RWPE2 (cell line): ENCODE measurements at regions not wholly inside any gene's neighbourhood (a gene's known extent, or its start where the extent isn't known, plus 50 kb on each side); places are given as distances from the start of the nearest gene placed in this dataset.

Experiments used
- ATAC-seq: fragments of 200-7000 bp; cut with Tn5 transposase; 3 replicates; pipeline ENCODE4 v1.9.1; 2021; ENCODE audit warnings: low read depth
- DNase-seq: peaks from one replicate; pipeline ENCODE4 v3.0.0-alpha.2; 2020; ENCODE audit warnings: low spot score
- H3K27ac ChIP-seq: fragments of 450-650 bp; 2 replicates; pipeline ENCODE4 v1.5.1; 2017; ENCODE audit warnings: mild to moderate bottlenecking; ENCODE audit not compliant: poor library complexity, severe bottlenecking
- H3K27me3 ChIP-seq: fragments of 250-450 bp; sonication (Bioruptor Pico); 2 replicates; pipeline ENCODE4 v1.5.1; 2021; ENCODE audit warnings: mild to moderate bottlenecking, moderate library complexity; ENCODE audit not compliant: insufficient read depth, poor library complexity, severe bottlenecking
- H3K36me3 ChIP-seq: fragments of 250-450 bp; sonication (Bioruptor Pico); 2 replicates; pipeline ENCODE4 v1.5.1; 2020; ENCODE audit warnings: low read depth, mild to moderate bottlenecking, moderate library complexity
- H3K4me1 ChIP-seq: fragments of 250-450 bp; sonication (Bioruptor Pico); 2 replicates; pipeline ENCODE4 v1.5.1; 2021; ENCODE audit warnings: mild to moderate bottlenecking, moderate library complexity; ENCODE audit not compliant: insufficient read depth, poor library complexity, severe bottlenecking
- H3K4me3 ChIP-seq: fragments of 250-450 bp; sonication (Bioruptor Pico); 2 replicates; pipeline ENCODE4 v1.5.1; 2021; ENCODE audit warnings: mild to moderate bottlenecking, moderate library complexity; ENCODE audit not compliant: severe bottlenecking
- H3K9me3 ChIP-seq: fragments of 250-450 bp; sonication (Bioruptor Pico); 2 replicates; pipeline ENCODE4 v1.5.1; 2021; ENCODE audit warnings: mild to moderate bottlenecking, moderate library complexity; ENCODE audit not compliant: severe bottlenecking
- TF ChIP-seq, protein P1 (sequence below): fragments of 450-650 bp; IDR thresholded peaks from one replicate; pipeline ENCODE4 v1.5.1; 2017; ENCODE audit warnings: mild to moderate bottlenecking, moderate library complexity; ENCODE audit not compliant: poor library complexity, severe bottlenecking

GRCh38 chr1:70768216-70768615 lies 279.4 kb downstream of the PTGER3 start:
- Histone ChIP-seq H3K4me1 (no peaks in the 10 kb centered on the region), H3K27me3 (no peaks in the 10 kb centered on the region), H3K9me3 (no peaks in the 10 kb centered on the region), H3K27ac (no peak overlapping the region), H3K4me3 (no peak overlapping the region), H3K36me3 (no peaks in the 10 kb centered on the region)
- TF ChIP-seq, protein P1, sequence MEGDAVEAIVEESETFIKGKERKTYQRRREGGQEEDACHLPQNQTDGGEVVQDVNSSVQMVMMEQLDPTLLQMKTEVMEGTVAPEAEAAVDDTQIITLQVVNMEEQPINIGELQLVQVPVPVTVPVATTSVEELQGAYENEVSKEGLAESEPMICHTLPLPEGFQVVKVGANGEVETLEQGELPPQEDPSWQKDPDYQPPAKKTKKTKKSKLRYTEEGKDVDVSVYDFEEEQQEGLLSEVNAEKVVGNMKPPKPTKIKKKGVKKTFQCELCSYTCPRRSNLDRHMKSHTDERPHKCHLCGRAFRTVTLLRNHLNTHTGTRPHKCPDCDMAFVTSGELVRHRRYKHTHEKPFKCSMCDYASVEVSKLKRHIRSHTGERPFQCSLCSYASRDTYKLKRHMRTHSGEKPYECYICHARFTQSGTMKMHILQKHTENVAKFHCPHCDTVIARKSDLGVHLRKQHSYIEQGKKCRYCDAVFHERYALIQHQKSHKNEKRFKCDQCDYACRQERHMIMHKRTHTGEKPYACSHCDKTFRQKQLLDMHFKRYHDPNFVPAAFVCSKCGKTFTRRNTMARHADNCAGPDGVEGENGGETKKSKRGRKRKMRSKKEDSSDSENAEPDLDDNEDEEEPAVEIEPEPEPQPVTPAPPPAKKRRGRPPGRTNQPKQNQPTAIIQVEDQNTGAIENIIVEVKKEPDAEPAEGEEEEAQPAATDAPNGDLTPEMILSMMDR = no peak
- ATAC-seq (no peak), DNase-seq (no peak)

DNA sequence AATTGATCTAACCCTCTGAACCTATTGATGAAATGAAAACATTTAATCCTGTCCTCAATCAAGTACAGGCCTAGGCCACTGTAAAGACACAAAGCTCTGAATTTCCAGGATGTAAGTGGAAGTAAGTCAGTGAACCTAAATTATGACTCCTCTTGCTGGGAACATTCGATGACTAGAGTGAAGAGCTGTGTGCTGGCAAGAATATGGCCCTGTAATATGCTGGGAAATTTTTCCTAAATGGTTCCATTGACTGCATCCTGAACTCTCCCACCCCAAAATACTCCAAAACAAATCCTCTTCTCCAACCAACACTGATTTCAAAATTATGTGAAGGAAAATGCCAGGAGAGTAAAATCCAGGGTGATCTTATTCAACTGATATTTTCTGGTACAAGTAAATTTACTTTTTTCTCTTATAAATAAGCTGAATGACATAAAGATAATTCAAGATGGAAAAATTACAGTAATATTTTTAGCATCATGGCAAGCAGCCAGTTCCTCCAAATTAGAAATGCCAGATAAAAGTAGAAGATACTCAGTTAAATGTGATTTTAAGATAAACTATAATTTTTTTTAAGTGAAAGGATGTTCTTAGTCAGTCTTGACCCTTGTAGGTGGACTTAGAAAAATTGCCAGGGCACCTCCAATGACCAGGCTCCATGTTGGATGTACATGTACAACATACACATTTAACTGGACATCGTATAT lies 269.4 kb downstream of the PTGER3 start:
- Histone ChIP-seq H3K4me1 (no peaks in the 10 kb centered on the region), H3K27ac (no peak overlapping the region), H3K9me3 (no peaks in the 10 kb centered on the region), H3K27me3 (no peaks in the 10 kb centered on the region), H3K4me3 (no peak overlapping the region), H3K36me3 (no peaks in the 10 kb centered on the region)
- DNase-seq (no peak), ATAC-seq (no peak)
- TF ChIP-seq, protein P1 = no peak

- TF ChIP-seq, protein P1 = no peak
- ATAC-seq = no peak
- no peak for DNase-seq
- Histone ChIP-seq H3K27me3 (no peaks in the 10 kb centered on the region), H3K4me3 (no peak overlapping the region), H3K9me3 (no peaks in the 10 kb centered on the region), H3K27ac (no peak overlapping the region), H3K4me1 (no peaks in the 10 kb centered on the region), H3K36me3 (no peaks in the 10 kb centered on the region)
Observed at GRCh38 chr1:70778934-70779333, 268.7 kb downstream of the PTGER3 start.

DNA sequence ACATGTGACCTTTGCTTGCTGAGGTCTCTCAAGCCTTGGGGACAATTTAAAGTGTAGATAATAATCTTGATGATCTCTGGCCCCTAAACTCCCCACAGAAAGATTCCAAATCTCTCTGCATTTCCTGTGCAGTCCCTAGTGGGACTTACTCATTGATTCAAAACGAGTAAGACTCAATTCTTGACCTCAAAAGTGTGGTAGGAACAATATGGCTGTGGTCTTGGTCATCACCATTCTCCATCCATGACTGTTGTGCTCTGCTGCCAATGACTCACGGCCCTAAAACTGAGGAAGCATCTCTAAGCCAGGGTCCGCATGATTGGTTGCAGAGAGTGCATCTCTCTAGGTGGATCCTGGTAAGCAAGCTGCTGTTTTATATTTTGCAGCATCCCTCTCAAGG lies 268.0 kb downstream of the PTGER3 start:
- H3K9me3 ChIP-seq = no peaks in the 10 kb centered on the region
- DNase-seq = no peak
- ATAC-seq = no peak
- H3K36me3 ChIP-seq = no peaks in the 10 kb centered on the region
- H3K4me1 ChIP-seq = no peaks in the 10 kb centered on the region
- TF ChIP-seq, protein P1 = no peak
- H3K4me3 ChIP-seq = no peak overlapping the region
- no peaks in the 10 kb centered on the region for H3K27me3 ChIP-seq
- no peak overlapping the region for H3K27ac ChIP-seq

- H3K9me3 ChIP-seq = no peaks in the 10 kb centered on the region
- no peaks in the 10 kb centered on the region for H3K27me3 ChIP-seq
- H3K27ac ChIP-seq = no peak overlapping the region
- H3K36me3 ChIP-seq = no peaks in the 10 kb centered on the region
- no peaks in the 10 kb centered on the region for H3K4me1 ChIP-seq
- no peak for DNase-seq
- TF ChIP-seq, protein P1 = no peak
- H3K4me3 ChIP-seq = no peak overlapping the region
- no peak for ATAC-seq
Observed at GRCh38 chr1:70785287-70785686, 262.3 kb downstream of the PTGER3 start.
